Esophagus squamous epithelium (tissue), 5 donors: ENCODE measurements at regions not wholly inside any gene's neighbourhood (a gene's known extent, or its start where the extent isn't known, plus 50 kb on each side); places are given as distances from the start of the nearest gene placed in this dataset.

Experiments
- DNase-seq: peaks from one replicate; lab custom pipeline; 2025; lab: John Stamatoyannopoulos, UW
- H3K27ac ChIP-seq, 4 donors: fragments of 200-600 bp; sonication (generic); one replicate each; pipeline ENCODE4 v1.5.1; 2016 to 2019; ENCODE audit warnings: mild to moderate bottlenecking in 1 of 4
- H3K27me3 ChIP-seq, 4 donors: fragments of 200-600 bp; sonication (generic); 1 replicate in 3 of 4; 2 replicates in 1 of 4; pipeline versions ENCODE4 v1.5.1 to v1.6.0; 2017 to 2021; ENCODE audit warnings: antibody characterized with exemption in 1 of 4
- H3K36me3 ChIP-seq, 3 donors: fragments of 200-600 bp; sonication (generic); one replicate each; pipeline ENCODE4 v1.5.1; 2016 to 2019
- H3K4me1 ChIP-seq, 3 donors: fragments of 200-600 bp; sonication (generic); one replicate each; pipeline ENCODE4 v1.5.1; 2017 to 2019
- H3K4me3 ChIP-seq, 4 donors: fragments of 200-600 bp; sonication (generic); 1 replicate in 3 of 4; 2 replicates in 1 of 4; pipeline ENCODE4 v1.5.1; 2016 to 2019; ENCODE audit warnings: mild to moderate bottlenecking in 2 of 4, moderate library complexity in 1 of 4
- H3K9me3 ChIP-seq, 3 donors: fragments of 200-600 bp; sonication (generic); one replicate each; pipeline ENCODE4 v1.5.1; 2016 to 2019
- POLR2A ChIP-seq, 4 donors: fragments of 450-650 bp; IDR thresholded peaks; one replicate each; pipeline ENCODE4 v1.6.1; 2017; ENCODE audit warnings: antibody characterized with exemption in 4 of 4, mild to moderate bottlenecking in 4 of 4, moderate library complexity in 3 of 4
- WGBS, 2 donors: methylation state at CpG; one replicate each; pipeline ENCODE4 v1.1.5; 2018; 5-methylcytosine and 5-hydroxymethylcytosine counted together
- intact Hi-C: fragments of 100-400 bp; cut with DNase I; formaldehyde crosslinking; loops from one replicate; pipeline ENCODE4 v1.15.0; 2022
- TF ChIP-seq, protein P1 (sequence below), 6 experiments: fragments of 450-650 bp in 4 of 6; fragments of 200-600 bp in 2 of 6; sonication (generic) in 2 of 6; IDR thresholded peaks; one replicate each; pipeline ENCODE4 v1.5.1; 2016 to 2019; ENCODE audit warnings: antibody characterized with exemption in 6 of 6, mild to moderate bottlenecking in 4 of 6, moderate library complexity in 4 of 6
- donor health status: DM: yes; HTN: yes; CAD: no.

- DNase-seq: no peak
- Histone ChIP-seq H3K36me3 (no peaks in the 10 kb centered on the region), H3K9me3 (no peaks in the 10 kb centered on the region), H3K27me3 (no peaks in the 10 kb centered on the region), H3K4me1 (no peaks in the 10 kb centered on the region), H3K27ac (peak overlapping the region in 1 of 4 donors; percentile 22), H3K4me3 (no peak overlapping the region)
- intact Hi-C loops: no loop called here
- WGBS, 2 donors: 63% methylated on average over 1 of the region's 1 CpG
- TF ChIP-seq, protein P1, sequence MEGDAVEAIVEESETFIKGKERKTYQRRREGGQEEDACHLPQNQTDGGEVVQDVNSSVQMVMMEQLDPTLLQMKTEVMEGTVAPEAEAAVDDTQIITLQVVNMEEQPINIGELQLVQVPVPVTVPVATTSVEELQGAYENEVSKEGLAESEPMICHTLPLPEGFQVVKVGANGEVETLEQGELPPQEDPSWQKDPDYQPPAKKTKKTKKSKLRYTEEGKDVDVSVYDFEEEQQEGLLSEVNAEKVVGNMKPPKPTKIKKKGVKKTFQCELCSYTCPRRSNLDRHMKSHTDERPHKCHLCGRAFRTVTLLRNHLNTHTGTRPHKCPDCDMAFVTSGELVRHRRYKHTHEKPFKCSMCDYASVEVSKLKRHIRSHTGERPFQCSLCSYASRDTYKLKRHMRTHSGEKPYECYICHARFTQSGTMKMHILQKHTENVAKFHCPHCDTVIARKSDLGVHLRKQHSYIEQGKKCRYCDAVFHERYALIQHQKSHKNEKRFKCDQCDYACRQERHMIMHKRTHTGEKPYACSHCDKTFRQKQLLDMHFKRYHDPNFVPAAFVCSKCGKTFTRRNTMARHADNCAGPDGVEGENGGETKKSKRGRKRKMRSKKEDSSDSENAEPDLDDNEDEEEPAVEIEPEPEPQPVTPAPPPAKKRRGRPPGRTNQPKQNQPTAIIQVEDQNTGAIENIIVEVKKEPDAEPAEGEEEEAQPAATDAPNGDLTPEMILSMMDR (IDR thresholded peaks at IDR 0.05): no peak
- no peak for TF ChIP-seq POLR2A (IDR thresholded peaks at IDR 0.05)
These were observed 104.3 kb upstream of the CEP126 start for GRCh38 chr11:101810546-101810945.

DNA sequence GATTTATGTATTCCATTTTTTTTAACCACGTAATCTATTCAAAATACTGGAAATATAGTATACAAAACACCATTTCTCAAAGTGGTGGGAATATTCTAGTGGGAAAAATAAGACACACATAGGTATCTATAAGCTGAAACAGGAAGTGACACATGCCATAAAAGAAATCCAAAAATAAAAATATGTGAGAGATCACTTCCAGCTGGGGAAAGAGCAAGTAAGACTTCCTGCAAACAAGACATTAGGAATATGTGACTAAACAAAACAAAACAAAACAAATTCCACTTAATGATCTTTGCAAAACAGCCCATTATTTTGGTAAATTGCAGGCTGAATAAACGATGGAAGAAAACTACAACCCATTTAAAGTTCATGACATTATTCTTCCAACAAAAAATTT lies 107.3 kb upstream of the CEP126 start:
- intact Hi-C loops: no loop called here
- Histone ChIP-seq H3K27me3 (no peaks in the 10 kb centered on the region), H3K36me3 (no peaks in the 10 kb centered on the region), H3K27ac (no peak overlapping the region), H3K4me3 (no peak overlapping the region), H3K4me1 (no peaks in the 10 kb centered on the region), H3K9me3 (no peaks in the 10 kb centered on the region)
- WGBS, 2 donors: 32 to 66% methylated on average over 2 of the region's 2 CpGs
- no peak for DNase-seq
- TF ChIP-seq, protein P1 (IDR thresholded peaks at IDR 0.05): no peak
- TF ChIP-seq POLR2A (IDR thresholded peaks at IDR 0.05): no peak

DNA sequence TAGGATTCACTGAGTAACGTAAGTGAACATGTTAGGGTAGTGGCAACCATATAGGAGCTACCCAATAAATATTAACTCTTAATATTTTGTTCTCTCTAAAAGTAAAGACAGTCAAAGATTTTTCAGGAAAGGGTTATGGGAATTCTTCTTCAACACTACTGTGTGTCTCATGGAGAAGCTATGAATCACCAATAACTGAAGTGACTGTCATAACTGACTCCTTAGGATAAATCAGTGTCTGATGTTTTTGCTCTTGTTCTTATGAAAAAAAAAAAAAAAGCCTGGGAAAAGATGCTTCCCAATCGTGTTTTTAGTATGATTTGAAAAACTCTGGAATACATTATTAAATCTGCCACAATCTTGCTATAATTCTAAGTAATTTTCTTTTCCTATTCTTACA lies 111.2 kb upstream of the CEP126 start:
- no peaks in the 10 kb centered on the region for H3K9me3 ChIP-seq
- intact Hi-C loops: no loop called here
- TF ChIP-seq, protein P1 (IDR thresholded peaks at IDR 0.05): no peak
- no peak for DNase-seq
- no peaks in the 10 kb centered on the region for H3K36me3 ChIP-seq
- H3K27me3 ChIP-seq: no peaks in the 10 kb centered on the region
- no peak overlapping the region for H3K27ac ChIP-seq
- 60 to 63% methylated on average over 2 of the region's 2 CpGs for WGBS, 2 donors
- H3K4me3 ChIP-seq: no peak overlapping the region
- no peaks in the 10 kb centered on the region for H3K4me1 ChIP-seq

DNA sequence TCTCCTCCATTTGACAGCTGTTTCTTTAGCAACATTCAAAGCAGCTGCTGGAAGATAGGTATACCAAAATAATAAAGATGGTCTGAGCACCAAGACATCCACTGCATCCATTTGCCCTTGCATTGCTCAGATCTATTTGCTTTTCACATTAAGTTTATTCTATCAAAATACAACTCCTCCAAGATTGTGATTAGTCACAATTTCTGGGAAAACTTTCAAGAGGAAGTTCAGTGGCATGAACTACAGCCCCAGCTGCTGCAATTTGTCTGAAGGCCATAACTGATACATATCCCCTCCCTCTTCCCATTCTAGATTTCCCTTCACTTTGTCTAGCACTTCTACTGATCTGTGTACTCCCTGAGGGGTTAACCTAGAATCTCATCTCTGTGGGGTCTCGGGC lies 117.5 kb upstream of the CEP126 start:
- WGBS, 2 donors: 64 to 77% methylated on average over 1 of the region's 1 CpG
- TF ChIP-seq POLR2A (IDR thresholded peaks at IDR 0.05): no peak
- TF ChIP-seq, protein P1 (IDR thresholded peaks at IDR 0.05): no peak
- H3K27ac ChIP-seq: peak overlapping the region in 1 of 4 donors; percentile 21
- no peak overlapping the region for H3K4me3 ChIP-seq
- intact Hi-C loops: no loop called here
- no peaks in the 10 kb centered on the region for H3K36me3 ChIP-seq
- no peak for DNase-seq
- no peaks in the 10 kb centered on the region for H3K9me3 ChIP-seq
- H3K27me3 ChIP-seq: no peaks in the 10 kb centered on the region
- H3K4me1 ChIP-seq: peaks cover 0 to 7% (median 0%) of the 10 kb centered on the region in 3 donors

GRCh38 chr11:101792814-101793213 lies 122.0 kb upstream of the CEP126 start:
- Histone ChIP-seq H3K4me3 (no peak overlapping the region), H3K36me3 (no peaks in the 10 kb centered on the region), H3K27me3 (no peaks in the 10 kb centered on the region), H3K4me1 (peaks cover 0 to 7% (median 0%) of the 10 kb centered on the region in 3 donors), H3K9me3 (no peaks in the 10 kb centered on the region), H3K27ac (no peak overlapping the region)
- intact Hi-C loops: no loop called here
- no peak for DNase-seq
- WGBS, 2 donors: 69 to 71% methylated on average over 2 of the region's 2 CpGs
- TF ChIP-seq, protein P1 (IDR thresholded peaks at IDR 0.05): no peak
- TF ChIP-seq POLR2A (IDR thresholded peaks at IDR 0.05): no peak
